Fibroblast of skin of left quadriceps (primary cell): ENCODE measurements at regions not wholly inside any gene's neighbourhood (a gene's known extent, or its start where the extent isn't known, plus 50 kb on each side); places are given as distances from the start of the nearest gene placed in this dataset.
A peak's percentile ranks its signal among the peaks of the same experiment; 100 is the strongest.
"Not testable (repeated sequence)": the region's sequence is repeated elsewhere in the genome, so short reads cannot be mapped to it uniquely, and the experiment has no call there.

Experiments
- DNase-seq, 2 experiments: peaks; one replicate each; pipeline ENCODE4 v3.0.0-alpha.2; 2013; ENCODE audit warnings: low read depth in 2 of 2

- no peak for DNase-seq
Measured at GRCh38 chr5:36423578-36424307, 122.0 kb upstream of the RANBP3L start.

- not testable (repeated sequence) for DNase-seq
Measured at GRCh38 chr5:36426070-36426469, 124.4 kb upstream of the RANBP3L start.

- DNase-seq, result no peak
Measured at GRCh38 chr5:36435516-36435915, 133.8 kb upstream of the RANBP3L start.

- no peak for DNase-seq
Measured at GRCh38 chr5:36436306-36436705, 134.6 kb upstream of the RANBP3L start.

GRCh38 chr5:36438765-36439561 lies 137.3 kb upstream of the RANBP3L start:
- DNase-seq, result no peak

- no peak for DNase-seq
Measured at GRCh38 chr5:36440300-36440699, 138.6 kb upstream of the RANBP3L start.

- no peak for DNase-seq
Measured at GRCh38 chr5:36441280-36441679, 139.6 kb upstream of the RANBP3L start.

- no peak for DNase-seq
Measured at GRCh38 chr5:36442352-36442751, 140.7 kb upstream of the RANBP3L start.

- peak; percentile 42 to 44 for DNase-seq
Measured at GRCh38 chr5:36442796-36443195, 141.1 kb upstream of the RANBP3L start.

- DNase-seq, result no peak
Measured at GRCh38 chr5:36443941-36444340, 142.2 kb upstream of the RANBP3L start.

GRCh38 chr5:36444582-36445418 lies 143.1 kb upstream of the RANBP3L start:
- DNase-seq, result no peak

GRCh38 chr5:36447776-36448175 lies 146.1 kb upstream of the RANBP3L start:
- DNase-seq, result no peak

- DNase-seq, result no peak
Measured at GRCh38 chr5:36450229-36451014, 148.7 kb upstream of the RANBP3L start.

- DNase-seq, result no peak
Measured at GRCh38 chr5:36452424-36453006, 150.8 kb upstream of the RANBP3L start.

- DNase-seq, result peak; percentile 60 to 64
Measured at GRCh38 chr5:36457511-36458270, 148.7 kb upstream of the SLC1A3 start.

GRCh38 chr5:36458746-36459145 lies 147.7 kb upstream of the SLC1A3 start:
- no peak for DNase-seq

GRCh38 chr5:36459176-36460135 lies 146.9 kb upstream of the SLC1A3 start:
- no peak for DNase-seq

GRCh38 chr5:36462295-36463021 lies 143.9 kb upstream of the SLC1A3 start:
- DNase-seq, result peak in 1 of 2 experiments; percentile 42
